ENCODE measurements at regions not wholly inside any gene's neighbourhood (a gene's known extent, or its start where the extent isn't known, plus 50 kb on each side); places are given as distances from the start of the nearest gene placed in this dataset.

- no peak for TF ChIP-seq POLR2A (IDR thresholded peaks at IDR 0.05; ENCODE audit: low read depth, low read length)
- no peak for TF ChIP-seq CTCF (IDR thresholded peaks at IDR 0.05; ENCODE audit: extremely low read depth in 1 of 2, insufficient read depth in 1 of 2, low read depth in 1 of 2, low read length in 2 of 2)
- no peak for TF ChIP-seq JUN (IDR thresholded peaks at IDR 0.05; ENCODE audit: borderline replicate concordance, insufficient read depth, insufficient read length, low read depth)
- no peak for TF ChIP-seq MYC (IDR thresholded peaks at IDR 0.05; ENCODE audit: low read depth, low read length)
- TF ChIP-seq GATA2 (IDR thresholded peaks at IDR 0.05; ENCODE audit: insufficient read depth, insufficient read length, low read depth, low read length), result no peak
- no peak for TF ChIP-seq POLR2AphosphoS5 (IDR thresholded peaks at IDR 0.05; ENCODE audit: insufficient read depth, low read depth, low read length)
- TF ChIP-seq EZH2 (IDR thresholded peaks at IDR 0.05; ENCODE audit: borderline replicate concordance, low read depth, low read length, severe bottlenecking), result no peak
- H3K36me3 ChIP-seq (ENCODE audit: control insufficient read depth in 2 of 2, extremely low read depth in 1 of 2, insufficient read depth in 2 of 2, low read length in 2 of 2), result no peaks in the 10 kb centered on the region
- FAIRE-seq, result no peak
- H3K4me1 ChIP-seq (ENCODE audit: control insufficient read depth, extremely low read depth, insufficient read depth, low read length), result no peaks in the 10 kb centered on the region
- POLR2A ChIA-PET, result no interaction called here
- H3K9me3 ChIP-seq (replicated peaks; ENCODE audit: control insufficient read depth, insufficient read depth, low read length), result no peaks in the 10 kb centered on the region
- no peak overlapping the region for H3K4me2 ChIP-seq (ENCODE audit: insufficient read depth, low read length)
- intact Hi-C loops (cut with micrococcal nuclease) (no loop called here), dilution Hi-C loops (cut with MboI; ENCODE audit: extremely low pct_ligation_motif_present, low sequenced_read_pairs) (no loop called here)
- BruUV-seq (replicated peaks), result no TSS peak
- DNase-seq (ENCODE audit: low read depth, low spot score), result no peak
- H3K4me3 ChIP-seq (replicated peaks in 1 of 3; ENCODE audit: insufficient read depth in 1 of 3, low read depth in 1 of 3, low read length in 3 of 3), result no peak overlapping the region
- CTCF ChIA-PET, result no interaction called here
- no peaks in the 10 kb centered on the region for H3K79me2 ChIP-seq (ENCODE audit: control insufficient read depth, insufficient read depth, low read length)
- no peaks in the 10 kb centered on the region for H3K9me1 ChIP-seq (replicated peaks; ENCODE audit: control insufficient read depth, extremely low read depth, insufficient read depth, low read length)
- no peak overlapping the region for H3K27ac ChIP-seq (ENCODE audit: insufficient read depth, low read depth, low read length)
- H3K9ac ChIP-seq (replicated peaks; ENCODE audit: extremely low read depth, insufficient read depth, low read length), result no peak overlapping the region
- H4K20me1 ChIP-seq (replicated peaks; ENCODE audit: control insufficient read depth, extremely low read depth, insufficient read depth, low read length), result no peaks in the 10 kb centered on the region
- no peaks in the 10 kb centered on the region for H3K27me3 ChIP-seq (ENCODE audit: control insufficient read depth in 2 of 2, insufficient read depth in 2 of 2, low read length in 2 of 2)
- H2AFZ ChIP-seq (ENCODE audit: low read depth, low read length), result no peak overlapping the region
Observed at GRCh38 chr20:39785252-39785917, 823.2 kb downstream of the DHX35 start.
